ENCODE measurements at regions not wholly inside any gene's neighbourhood (a gene's known extent, or its start where the extent isn't known, plus 50 kb on each side); places are given as distances from the start of the nearest gene placed in this dataset.

DNA sequence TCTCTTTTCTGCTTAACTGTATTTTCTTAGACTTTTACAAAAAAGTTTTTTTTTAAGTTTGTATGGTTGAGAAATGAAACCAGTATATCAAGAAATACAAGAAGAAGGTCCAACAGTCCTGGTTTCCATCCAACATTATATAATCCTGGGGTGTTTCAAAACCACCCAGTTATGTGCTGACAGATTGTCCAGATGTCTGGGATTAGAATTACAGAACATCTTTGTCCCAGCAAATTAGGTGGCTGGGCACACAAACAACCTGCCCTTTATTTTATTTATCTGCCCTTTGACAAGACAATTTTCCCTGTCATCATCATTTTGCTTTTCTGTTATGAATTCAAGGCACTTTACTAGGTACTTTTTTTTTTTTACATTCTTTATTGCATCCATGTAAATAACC lies 622.1 kb downstream of the PLPP3 start:
- DNase-seq (ENCODE audit: extremely low spot score), result no peak
- TF ChIP-seq, protein P1, sequence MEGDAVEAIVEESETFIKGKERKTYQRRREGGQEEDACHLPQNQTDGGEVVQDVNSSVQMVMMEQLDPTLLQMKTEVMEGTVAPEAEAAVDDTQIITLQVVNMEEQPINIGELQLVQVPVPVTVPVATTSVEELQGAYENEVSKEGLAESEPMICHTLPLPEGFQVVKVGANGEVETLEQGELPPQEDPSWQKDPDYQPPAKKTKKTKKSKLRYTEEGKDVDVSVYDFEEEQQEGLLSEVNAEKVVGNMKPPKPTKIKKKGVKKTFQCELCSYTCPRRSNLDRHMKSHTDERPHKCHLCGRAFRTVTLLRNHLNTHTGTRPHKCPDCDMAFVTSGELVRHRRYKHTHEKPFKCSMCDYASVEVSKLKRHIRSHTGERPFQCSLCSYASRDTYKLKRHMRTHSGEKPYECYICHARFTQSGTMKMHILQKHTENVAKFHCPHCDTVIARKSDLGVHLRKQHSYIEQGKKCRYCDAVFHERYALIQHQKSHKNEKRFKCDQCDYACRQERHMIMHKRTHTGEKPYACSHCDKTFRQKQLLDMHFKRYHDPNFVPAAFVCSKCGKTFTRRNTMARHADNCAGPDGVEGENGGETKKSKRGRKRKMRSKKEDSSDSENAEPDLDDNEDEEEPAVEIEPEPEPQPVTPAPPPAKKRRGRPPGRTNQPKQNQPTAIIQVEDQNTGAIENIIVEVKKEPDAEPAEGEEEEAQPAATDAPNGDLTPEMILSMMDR (IDR thresholded peaks at IDR 0.05; ENCODE audit: control extremely low read depth, extremely low read depth, low read depth, missing control alignments), result no peak
- CTCF ChIA-PET, result no interaction called here
- POLR2A ChIA-PET, result no interaction called here

DNA sequence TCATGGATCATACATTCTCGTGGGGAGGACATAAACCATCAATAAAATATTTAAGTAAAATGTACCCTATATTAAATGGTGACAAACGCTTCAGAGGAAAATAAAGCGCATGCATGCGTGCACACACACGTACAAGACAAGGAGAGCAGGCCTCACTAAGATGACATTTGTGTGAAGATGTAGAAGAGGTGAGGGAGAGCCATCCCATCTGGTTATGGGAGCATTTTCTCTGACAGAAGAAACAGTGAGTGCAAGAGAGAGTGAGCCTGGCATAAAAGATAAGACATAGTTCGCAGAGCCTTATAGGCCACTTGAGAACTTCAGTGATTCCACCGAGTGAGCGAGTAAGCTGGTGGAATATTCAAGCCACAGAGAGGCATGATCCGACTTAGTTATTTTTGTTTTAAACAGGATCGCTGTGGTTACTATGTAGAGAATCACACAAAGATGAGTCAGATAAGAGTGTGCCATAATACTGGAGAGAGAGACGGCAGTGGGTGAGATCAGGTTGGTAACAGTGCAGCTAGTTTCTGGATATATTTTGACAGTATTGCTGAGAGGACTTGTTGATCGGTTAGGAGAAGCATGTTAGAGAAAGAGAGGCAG lies 624.2 kb downstream of the PLPP3 start:
- ChIA-PET POLR2A (no interaction called here), CTCF (no interaction called here)
- TF ChIP-seq, protein P1 (IDR thresholded peaks at IDR 0.05; ENCODE audit: control extremely low read depth, extremely low read depth, low read depth, missing control alignments), result no peak
- DNase-seq (ENCODE audit: extremely low spot score), result no peak

GRCh38 chr1:55951291-55951690 lies 628.1 kb downstream of the PLPP3 start:
- ChIA-PET CTCF (no interaction called here), POLR2A (no interaction called here)
- TF ChIP-seq, protein P1 (IDR thresholded peaks at IDR 0.05; ENCODE audit: control extremely low read depth, extremely low read depth, low read depth, missing control alignments), result no peak

DNA sequence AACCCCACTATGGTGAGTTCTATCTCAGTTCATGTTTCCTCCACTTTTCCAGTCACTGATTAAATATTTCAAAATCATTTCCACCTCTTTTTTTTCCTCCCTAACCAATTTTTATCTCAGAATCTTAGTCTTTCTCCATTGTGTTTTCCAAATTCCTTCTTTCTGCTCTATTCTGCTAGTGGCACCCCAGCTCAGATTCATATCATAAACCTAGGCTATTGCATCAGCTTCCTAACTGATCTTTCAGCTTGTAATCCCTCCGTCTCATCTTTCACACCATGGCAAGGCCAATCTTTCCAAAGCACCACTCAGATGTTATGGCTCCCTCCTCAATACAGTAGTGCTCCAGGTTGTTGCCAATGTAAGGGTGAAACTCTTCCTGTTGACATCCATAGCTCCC lies 631.9 kb downstream of the PLPP3 start:
- TF ChIP-seq, protein P1 (IDR thresholded peaks at IDR 0.05; ENCODE audit: control extremely low read depth, extremely low read depth, low read depth, missing control alignments), result no peak
- ChIA-PET CTCF (no interaction called here), POLR2A (no interaction called here)
- no peak for DNase-seq (ENCODE audit: extremely low spot score)

More at GRCh38 chr1:55951291-55951690, 628.1 kb downstream of the PLPP3 start:
- DNase-seq (ENCODE audit: extremely low spot score), result no peak

DNA sequence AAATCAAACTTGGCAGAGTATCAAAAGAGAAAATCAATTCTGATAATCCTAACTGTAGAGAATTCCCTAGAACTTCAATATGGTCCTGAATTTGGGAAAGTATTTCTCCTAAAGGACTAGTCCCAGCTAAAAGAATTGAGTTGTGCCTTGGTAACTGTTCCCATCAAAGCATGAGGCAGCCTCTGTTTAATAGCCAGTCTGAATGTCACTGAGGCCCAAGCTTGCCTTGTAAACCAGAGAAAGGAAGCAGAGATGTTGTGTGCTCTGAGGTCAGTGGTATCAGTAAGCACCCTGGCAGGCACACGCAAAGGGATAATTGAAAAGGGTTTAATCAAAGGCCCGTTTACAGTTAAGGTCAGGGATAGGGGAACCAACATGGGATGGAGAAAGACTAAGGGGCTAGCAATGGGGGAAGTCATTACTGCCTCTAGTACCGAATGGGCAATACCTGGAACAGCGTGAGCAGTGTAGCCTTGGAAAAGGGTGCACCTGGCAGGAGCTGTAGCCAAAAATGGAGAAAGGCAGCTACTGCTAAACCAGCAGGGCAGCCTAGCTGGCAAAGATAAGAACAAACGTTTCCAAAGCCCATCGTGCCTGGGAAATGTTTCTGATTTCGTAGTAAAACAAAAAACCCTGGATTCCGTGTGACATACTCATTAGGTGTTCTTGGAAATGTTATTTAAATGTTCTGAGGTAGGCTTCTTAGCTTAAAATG lies 635.5 kb downstream of the PLPP3 start:
- CTCF ChIA-PET, result no interaction called here
- DNase-seq (ENCODE audit: extremely low spot score), result no peak
- POLR2A ChIA-PET, result no interaction called here
- TF ChIP-seq, protein P1 (IDR thresholded peaks at IDR 0.05; ENCODE audit: control extremely low read depth, extremely low read depth, low read depth, missing control alignments), result no peak

GRCh38 chr1:55943012-55943411 lies 636.4 kb downstream of the PLPP3 start:
- ChIA-PET POLR2A (no interaction called here), CTCF (no interaction called here)
- DNase-seq (ENCODE audit: extremely low spot score), result no peak
- TF ChIP-seq, protein P1 (IDR thresholded peaks at IDR 0.05; ENCODE audit: control extremely low read depth, extremely low read depth, low read depth, missing control alignments), result no peak

Measured in GM10248 (cell line).